ENCODE measurements at regions not wholly inside any gene's neighbourhood (a gene's known extent, or its start where the extent isn't known, plus 50 kb on each side); places are given as distances from the start of the nearest gene placed in this dataset.

DNA sequence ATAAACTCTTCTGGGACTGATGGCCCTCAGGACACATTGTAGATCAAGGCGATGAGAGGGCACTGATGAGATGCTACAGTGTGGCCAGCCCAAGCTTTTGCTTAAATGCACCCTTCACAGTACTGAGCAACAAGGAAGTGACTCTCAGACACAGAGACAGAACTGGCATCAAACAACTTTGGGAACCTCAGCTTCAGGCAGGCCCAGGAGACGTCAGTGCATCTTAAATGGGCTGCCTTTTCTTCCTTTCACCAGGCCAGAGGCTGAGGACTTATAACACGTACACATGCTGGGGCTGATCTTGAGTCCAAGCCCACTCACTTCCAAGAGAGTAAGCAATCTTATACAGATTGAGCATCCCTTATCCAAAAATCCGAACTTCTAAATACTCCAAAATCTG lies 386.1 kb upstream of the C16orf82 start:
- TF ChIP-seq, protein P1, sequence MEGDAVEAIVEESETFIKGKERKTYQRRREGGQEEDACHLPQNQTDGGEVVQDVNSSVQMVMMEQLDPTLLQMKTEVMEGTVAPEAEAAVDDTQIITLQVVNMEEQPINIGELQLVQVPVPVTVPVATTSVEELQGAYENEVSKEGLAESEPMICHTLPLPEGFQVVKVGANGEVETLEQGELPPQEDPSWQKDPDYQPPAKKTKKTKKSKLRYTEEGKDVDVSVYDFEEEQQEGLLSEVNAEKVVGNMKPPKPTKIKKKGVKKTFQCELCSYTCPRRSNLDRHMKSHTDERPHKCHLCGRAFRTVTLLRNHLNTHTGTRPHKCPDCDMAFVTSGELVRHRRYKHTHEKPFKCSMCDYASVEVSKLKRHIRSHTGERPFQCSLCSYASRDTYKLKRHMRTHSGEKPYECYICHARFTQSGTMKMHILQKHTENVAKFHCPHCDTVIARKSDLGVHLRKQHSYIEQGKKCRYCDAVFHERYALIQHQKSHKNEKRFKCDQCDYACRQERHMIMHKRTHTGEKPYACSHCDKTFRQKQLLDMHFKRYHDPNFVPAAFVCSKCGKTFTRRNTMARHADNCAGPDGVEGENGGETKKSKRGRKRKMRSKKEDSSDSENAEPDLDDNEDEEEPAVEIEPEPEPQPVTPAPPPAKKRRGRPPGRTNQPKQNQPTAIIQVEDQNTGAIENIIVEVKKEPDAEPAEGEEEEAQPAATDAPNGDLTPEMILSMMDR (IDR thresholded peaks at IDR 0.05): no peak
- TF ChIP-seq POLR2A (IDR thresholded peaks at IDR 0.05): no peak
- intact Hi-C loops (cut with DNase I; ENCODE audit: low total_unique reads): no loop called here
- 66 to 75% methylated on average over 4 of the region's 4 CpGs for WGBS, 2 donors
- H3K4me3 ChIP-seq (ENCODE audit: low read depth, poor library complexity, severe bottlenecking): no peak overlapping the region
- DNase-seq (ENCODE audit: low spot score in 2 of 2): no peak

DNA sequence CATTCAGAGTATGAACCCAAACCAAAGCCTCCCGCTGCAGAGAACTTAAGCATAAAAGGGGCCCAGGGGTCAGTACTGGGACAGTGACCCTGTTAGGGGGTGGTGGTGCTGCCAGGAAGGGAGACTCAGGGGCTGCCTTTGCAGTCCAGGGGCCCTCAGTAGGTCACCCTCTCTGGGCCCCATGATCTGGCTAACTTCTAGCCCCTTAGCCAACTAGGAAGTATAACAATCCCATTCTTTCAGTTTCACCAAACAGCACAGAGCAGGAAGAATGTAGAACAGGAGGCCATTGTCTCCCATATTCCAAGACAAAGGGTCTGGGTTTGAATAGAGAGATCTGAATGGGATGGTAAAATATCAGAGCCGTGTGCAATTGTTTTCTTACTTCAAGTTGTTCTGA lies 378.6 kb upstream of the C16orf82 start:
- 73% methylated on average over 2 of the region's 2 CpGs for WGBS, 2 donors
- no peak overlapping the region for H3K4me3 ChIP-seq (ENCODE audit: low read depth, poor library complexity, severe bottlenecking)
- TF ChIP-seq POLR2A (IDR thresholded peaks at IDR 0.05): no peak
- TF ChIP-seq, protein P1 (IDR thresholded peaks at IDR 0.05): no peak
- intact Hi-C loops (cut with DNase I; ENCODE audit: low total_unique reads): no loop called here
- DNase-seq (ENCODE audit: low spot score in 2 of 2): no peak

DNA sequence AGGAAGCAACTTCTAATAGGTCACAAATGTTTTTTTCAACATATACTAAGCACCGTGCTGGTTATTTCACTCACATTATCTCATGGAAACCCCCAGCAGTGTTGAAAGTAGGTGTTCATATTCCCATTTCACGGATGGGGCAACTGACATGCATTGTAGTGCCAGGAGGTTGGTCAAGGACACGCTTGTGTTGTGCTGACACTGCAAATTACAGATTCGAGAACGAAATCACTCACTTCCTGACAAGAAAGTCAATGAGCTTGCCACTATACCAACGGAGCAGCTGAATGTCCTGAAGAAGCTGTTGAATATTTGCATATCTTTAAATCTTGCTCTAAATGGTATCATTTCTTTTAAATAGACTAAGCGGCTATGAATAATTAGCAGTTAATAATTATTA lies 378.0 kb upstream of the C16orf82 start:
- H3K4me3 ChIP-seq (ENCODE audit: low read depth, poor library complexity, severe bottlenecking): no peak overlapping the region
- DNase-seq (ENCODE audit: low spot score in 2 of 2): no peak
- WGBS, 2 donors: 65 to 71% methylated on average over 7 of the region's 7 CpGs
- intact Hi-C loops (cut with DNase I; ENCODE audit: low total_unique reads): no loop called here
- TF ChIP-seq, protein P1 (IDR thresholded peaks at IDR 0.05): no peak
- TF ChIP-seq POLR2A (IDR thresholded peaks at IDR 0.05): no peak

DNA sequence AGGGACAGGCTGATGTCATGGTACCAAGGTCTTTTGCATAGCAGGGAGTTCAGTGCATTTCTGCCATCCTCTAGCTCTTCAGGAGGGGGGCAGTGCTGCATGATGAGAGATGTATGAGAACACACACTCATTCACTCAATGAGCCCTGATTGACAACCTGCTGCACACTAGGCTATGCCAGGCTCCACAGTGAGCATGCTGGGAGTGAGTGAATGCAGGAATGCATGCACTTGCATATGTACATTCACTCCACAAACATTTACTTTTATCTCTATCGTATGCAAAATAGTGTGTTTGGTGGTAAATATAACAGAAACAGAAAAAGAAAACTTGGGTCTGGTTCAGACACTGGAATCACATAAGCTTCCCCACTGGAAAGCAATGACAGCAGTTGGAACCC lies 374.1 kb upstream of the C16orf82 start:
- intact Hi-C loops (cut with DNase I; ENCODE audit: low total_unique reads): no loop called here
- DNase-seq (ENCODE audit: low spot score in 2 of 2): no peak
- WGBS, 2 donors: 86 to 88% methylated on average over 1 of the region's 1 CpG
- no peak overlapping the region for H3K4me3 ChIP-seq (ENCODE audit: low read depth, poor library complexity, severe bottlenecking)
- no peak for TF ChIP-seq POLR2A (IDR thresholded peaks at IDR 0.05)
- TF ChIP-seq, protein P1 (IDR thresholded peaks at IDR 0.05): no peak

DNA sequence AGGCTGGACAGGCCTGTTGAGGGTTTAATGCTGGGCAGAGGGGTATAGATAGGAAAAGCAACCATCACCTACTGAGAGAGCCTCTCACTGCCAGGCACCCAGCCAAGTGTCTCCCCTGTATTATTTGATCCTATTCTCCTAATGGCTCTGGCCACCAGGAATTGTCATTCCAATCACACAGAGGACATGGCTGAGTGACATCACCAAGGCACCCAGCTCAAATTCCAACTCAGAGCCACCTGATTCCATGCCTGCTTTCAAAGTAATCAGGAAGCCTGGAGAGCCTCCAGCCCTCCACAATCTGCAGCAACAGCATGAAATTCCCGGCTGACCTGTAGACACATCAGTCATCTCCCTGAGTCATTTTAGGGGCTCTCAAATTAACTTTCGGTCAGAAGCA lies 368.9 kb upstream of the C16orf82 start:
- WGBS, 2 donors: 67 to 91% methylated on average over 2 of the region's 2 CpGs
- H3K4me3 ChIP-seq (ENCODE audit: low read depth, poor library complexity, severe bottlenecking): no peak overlapping the region
- TF ChIP-seq, protein P1 (IDR thresholded peaks at IDR 0.05): no peak
- no peak for TF ChIP-seq POLR2A (IDR thresholded peaks at IDR 0.05)
- no peak for DNase-seq (ENCODE audit: low spot score in 2 of 2)
- intact Hi-C loops (cut with DNase I; ENCODE audit: low total_unique reads): no loop called here

DNA sequence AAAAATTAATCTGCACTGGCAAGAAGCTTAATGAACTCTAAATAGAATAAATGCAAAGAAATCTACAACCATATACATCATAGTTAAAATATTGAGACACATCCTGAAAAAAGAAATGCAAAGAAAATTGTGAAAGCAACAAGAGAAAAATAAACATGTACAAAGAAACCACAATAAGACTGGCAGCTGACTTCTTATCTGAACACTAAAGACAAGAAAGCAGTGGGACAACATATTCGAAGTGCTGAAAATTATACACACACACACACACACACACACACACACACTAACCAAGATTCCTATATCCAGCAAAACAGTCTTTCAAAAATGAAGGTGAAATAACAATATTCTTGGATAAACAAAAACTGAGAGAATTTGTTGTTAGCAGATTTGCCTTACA lies 366.5 kb upstream of the C16orf82 start:
- 78 to 85% methylated on average over 1 of the region's 1 CpG for WGBS, 2 donors
- intact Hi-C loops (cut with DNase I; ENCODE audit: low total_unique reads): no loop called here

More for the DNA sequence above, 366.5 kb upstream of the C16orf82 start:
- no peak overlapping the region for H3K4me3 ChIP-seq (ENCODE audit: low read depth, poor library complexity, severe bottlenecking)
- DNase-seq (ENCODE audit: low spot score in 2 of 2): no peak
- TF ChIP-seq POLR2A (IDR thresholded peaks at IDR 0.05): no peak
- TF ChIP-seq, protein P1 (IDR thresholded peaks at IDR 0.05): no peak
